ENCODE measurements at regions not wholly inside any gene's neighbourhood (a gene's known extent, or its start where the extent isn't known, plus 50 kb on each side); places are given as distances from the start of the nearest gene placed in this dataset.

DNA sequence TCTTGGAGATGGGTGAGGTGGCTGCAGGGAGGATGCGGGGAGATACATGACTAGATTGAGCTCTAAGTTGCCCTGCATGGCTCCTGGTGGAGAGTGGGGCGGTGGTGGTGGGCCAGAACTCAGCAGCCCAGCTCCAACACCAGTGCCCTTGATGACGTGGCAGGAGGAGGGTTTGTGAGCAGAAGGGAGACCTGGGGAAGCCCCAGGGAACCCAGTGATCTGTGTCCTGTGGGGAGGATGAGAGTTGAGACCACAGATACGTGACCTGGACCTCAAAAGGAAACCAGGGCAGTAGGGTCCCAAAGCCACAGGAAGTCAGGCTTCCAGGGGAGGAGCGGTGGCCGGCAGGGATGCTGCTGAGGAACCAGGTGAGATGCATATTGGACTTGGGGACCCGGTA lies 989.1 kb upstream of the TMEM132C start:
- DNase-seq (ENCODE audit: low read depth in 1 of 2, low spot score in 1 of 2), result no peak
- TF ChIP-seq POLR2AphosphoS5 (IDR thresholded peaks at IDR 0.05; ENCODE audit: low read depth) (no peak), GABPA (IDR thresholded peaks at IDR 0.05; ENCODE audit: low read depth) (no peak), SPI1 (IDR thresholded peaks at IDR 0.05; ENCODE audit: borderline replicate concordance, low read depth) (no peak)
- TF ChIP-seq, protein P1, sequence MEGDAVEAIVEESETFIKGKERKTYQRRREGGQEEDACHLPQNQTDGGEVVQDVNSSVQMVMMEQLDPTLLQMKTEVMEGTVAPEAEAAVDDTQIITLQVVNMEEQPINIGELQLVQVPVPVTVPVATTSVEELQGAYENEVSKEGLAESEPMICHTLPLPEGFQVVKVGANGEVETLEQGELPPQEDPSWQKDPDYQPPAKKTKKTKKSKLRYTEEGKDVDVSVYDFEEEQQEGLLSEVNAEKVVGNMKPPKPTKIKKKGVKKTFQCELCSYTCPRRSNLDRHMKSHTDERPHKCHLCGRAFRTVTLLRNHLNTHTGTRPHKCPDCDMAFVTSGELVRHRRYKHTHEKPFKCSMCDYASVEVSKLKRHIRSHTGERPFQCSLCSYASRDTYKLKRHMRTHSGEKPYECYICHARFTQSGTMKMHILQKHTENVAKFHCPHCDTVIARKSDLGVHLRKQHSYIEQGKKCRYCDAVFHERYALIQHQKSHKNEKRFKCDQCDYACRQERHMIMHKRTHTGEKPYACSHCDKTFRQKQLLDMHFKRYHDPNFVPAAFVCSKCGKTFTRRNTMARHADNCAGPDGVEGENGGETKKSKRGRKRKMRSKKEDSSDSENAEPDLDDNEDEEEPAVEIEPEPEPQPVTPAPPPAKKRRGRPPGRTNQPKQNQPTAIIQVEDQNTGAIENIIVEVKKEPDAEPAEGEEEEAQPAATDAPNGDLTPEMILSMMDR (IDR thresholded peaks at IDR 0.05; ENCODE audit: insufficient read depth, low read length), result no peak
- TF ChIP-seq, protein P2, sequence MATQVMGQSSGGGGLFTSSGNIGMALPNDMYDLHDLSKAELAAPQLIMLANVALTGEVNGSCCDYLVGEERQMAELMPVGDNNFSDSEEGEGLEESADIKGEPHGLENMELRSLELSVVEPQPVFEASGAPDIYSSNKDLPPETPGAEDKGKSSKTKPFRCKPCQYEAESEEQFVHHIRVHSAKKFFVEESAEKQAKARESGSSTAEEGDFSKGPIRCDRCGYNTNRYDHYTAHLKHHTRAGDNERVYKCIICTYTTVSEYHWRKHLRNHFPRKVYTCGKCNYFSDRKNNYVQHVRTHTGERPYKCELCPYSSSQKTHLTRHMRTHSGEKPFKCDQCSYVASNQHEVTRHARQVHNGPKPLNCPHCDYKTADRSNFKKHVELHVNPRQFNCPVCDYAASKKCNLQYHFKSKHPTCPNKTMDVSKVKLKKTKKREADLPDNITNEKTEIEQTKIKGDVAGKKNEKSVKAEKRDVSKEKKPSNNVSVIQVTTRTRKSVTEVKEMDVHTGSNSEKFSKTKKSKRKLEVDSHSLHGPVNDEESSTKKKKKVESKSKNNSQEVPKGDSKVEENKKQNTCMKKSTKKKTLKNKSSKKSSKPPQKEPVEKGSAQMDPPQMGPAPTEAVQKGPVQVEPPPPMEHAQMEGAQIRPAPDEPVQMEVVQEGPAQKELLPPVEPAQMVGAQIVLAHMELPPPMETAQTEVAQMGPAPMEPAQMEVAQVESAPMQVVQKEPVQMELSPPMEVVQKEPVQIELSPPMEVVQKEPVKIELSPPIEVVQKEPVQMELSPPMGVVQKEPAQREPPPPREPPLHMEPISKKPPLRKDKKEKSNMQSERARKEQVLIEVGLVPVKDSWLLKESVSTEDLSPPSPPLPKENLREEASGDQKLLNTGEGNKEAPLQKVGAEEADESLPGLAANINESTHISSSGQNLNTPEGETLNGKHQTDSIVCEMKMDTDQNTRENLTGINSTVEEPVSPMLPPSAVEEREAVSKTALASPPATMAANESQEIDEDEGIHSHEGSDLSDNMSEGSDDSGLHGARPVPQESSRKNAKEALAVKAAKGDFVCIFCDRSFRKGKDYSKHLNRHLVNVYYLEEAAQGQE (IDR thresholded peaks at IDR 0.05; ENCODE audit: insufficient replicate concordance, low read depth), result no peak
- Histone ChIP-seq H3K27me3 (ENCODE audit: insufficient read depth, poor library complexity, severe bottlenecking) (no peaks in the 10 kb centered on the region), H3K4me3 (replicated peaks; ENCODE audit: insufficient read depth, low read length) (no peak overlapping the region), H3K27ac (replicated peaks) (no peak overlapping the region)

DNA sequence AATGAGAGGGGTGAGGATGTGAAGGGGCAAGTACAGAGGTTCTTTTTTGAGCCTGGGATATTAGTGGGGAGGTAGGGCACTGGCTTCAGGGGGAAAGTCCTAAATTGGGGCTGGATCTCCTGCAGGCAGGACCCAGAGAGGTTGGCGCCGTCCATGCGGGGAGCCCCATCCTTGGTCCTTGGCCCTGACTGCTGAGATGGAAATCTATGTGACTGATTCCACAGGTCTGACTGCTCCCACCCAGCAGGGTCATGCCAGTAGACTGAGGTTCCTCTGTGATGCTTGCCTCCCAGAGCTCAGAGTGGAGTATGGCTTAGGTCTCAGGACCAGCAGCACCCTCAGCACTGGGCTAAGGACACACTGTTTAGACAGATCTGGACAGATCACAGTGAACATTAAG lies 988.6 kb upstream of the TMEM132C start:
- Histone ChIP-seq H3K27ac (replicated peaks) (no peak overlapping the region), H3K4me3 (replicated peaks; ENCODE audit: insufficient read depth, low read length) (no peak overlapping the region), H3K27me3 (ENCODE audit: insufficient read depth, poor library complexity, severe bottlenecking) (no peaks in the 10 kb centered on the region)
- TF ChIP-seq SPI1 (IDR thresholded peaks at IDR 0.05; ENCODE audit: borderline replicate concordance, low read depth) (no peak), GABPA (IDR thresholded peaks at IDR 0.05; ENCODE audit: low read depth) (no peak), POLR2AphosphoS5 (IDR thresholded peaks at IDR 0.05; ENCODE audit: low read depth) (no peak)
- TF ChIP-seq, protein P2 (IDR thresholded peaks at IDR 0.05; ENCODE audit: insufficient replicate concordance, low read depth), result no peak
- TF ChIP-seq, protein P1 (IDR thresholded peaks at IDR 0.05; ENCODE audit: insufficient read depth, low read length), result no peak
- DNase-seq (ENCODE audit: low read depth in 1 of 2, low spot score in 1 of 2), result no peak

DNA sequence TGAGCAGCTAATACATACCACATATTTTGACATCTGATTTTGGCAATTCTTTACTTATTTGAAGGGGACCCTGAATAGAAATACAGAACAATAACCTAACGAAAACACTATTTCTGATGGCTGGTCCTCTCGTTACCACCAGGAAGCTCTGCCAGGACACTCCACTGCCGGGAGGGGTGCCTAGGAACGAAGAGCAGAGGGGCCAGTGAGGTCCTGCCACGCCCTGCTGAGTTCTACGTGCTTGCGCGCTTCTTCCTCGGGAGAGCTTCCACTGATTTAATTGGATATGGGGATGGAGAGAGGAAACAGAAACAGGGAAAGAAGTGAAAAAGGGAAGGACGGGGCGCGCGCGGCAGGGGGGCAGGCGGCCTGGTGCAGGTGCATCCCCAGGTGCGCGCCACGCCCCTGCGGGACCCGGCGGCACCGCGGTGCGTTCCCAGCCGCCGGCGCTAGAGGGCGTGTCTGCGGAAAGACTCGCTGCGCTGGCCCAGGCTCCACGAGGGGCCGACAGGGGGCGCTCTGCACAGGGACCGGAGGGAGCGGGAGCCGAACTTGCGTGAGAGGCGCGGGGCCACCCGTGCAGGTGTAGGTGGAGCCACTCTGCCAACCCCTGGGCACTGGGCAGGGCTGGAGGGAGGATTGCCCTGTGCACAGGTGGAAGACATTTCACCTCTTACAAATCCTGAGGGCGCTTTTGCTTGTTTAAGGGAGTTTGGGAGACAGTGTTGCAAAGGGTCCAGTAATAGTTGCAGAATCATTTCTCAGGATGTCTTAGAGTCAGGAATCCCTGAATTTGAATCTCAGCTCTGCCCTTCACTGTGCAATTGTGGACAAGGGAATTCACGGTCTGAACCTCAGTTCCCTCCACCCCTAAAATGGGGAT lies 986.3 kb upstream of the TMEM132C start:
- Histone ChIP-seq H3K27ac (replicated peaks) (no peak overlapping the region), H3K27me3 (ENCODE audit: insufficient read depth, poor library complexity, severe bottlenecking) (no peaks in the 10 kb centered on the region), H3K4me3 (replicated peaks; ENCODE audit: insufficient read depth, low read length) (no peak overlapping the region)
- TF ChIP-seq POLR2AphosphoS5 (IDR thresholded peaks at IDR 0.05; ENCODE audit: low read depth), result no peak
- TF ChIP-seq, protein P1 (IDR thresholded peaks at IDR 0.05; ENCODE audit: insufficient read depth, low read length), result peak; percentile 74
- peak; percentile 35 to 44 for DNase-seq (ENCODE audit: low read depth in 1 of 2, low spot score in 1 of 2)

Data from HL-60 (cell line).